ENCODE measurements at regions not wholly inside any gene's neighbourhood (a gene's known extent, or its start where the extent isn't known, plus 50 kb on each side); places are given as distances from the start of the nearest gene placed in this dataset.

- no peaks in the 10 kb centered on the region for H3K27me3 ChIP-seq (replicated peaks in 1 of 7)
- no peaks in the 10 kb centered on the region for H3K36me3 ChIP-seq
- WGBS, 5 donors = 94 to 97% (median 97%) methylated on average over 4 of the region's 4 CpGs
- no peak overlapping the region for H3K27ac ChIP-seq
- intact Hi-C loops (cut with DNase I; ENCODE audit: low total_unique reads) = no loop called here
- no peak for TF ChIP-seq POLR2AphosphoS5 (IDR thresholded peaks at IDR 0.05)
- TF ChIP-seq CTCF (IDR thresholded peaks at IDR 0.05 in 8 of 11, conservative IDR thresholded peaks at IDR 0.05 in 3 of 11) = no peak
- no peak for TF ChIP-seq POLR2A (IDR thresholded peaks at IDR 0.05)
- peaks cover 0 to 68% (median 14%) of the 10 kb centered on the region in 6 donors for H3K4me1 ChIP-seq
- DNase-seq = no peak
- H3K4me3 ChIP-seq = no peak overlapping the region
- no peaks in the 10 kb centered on the region for H3K9me3 ChIP-seq
Observed at GRCh38 chr20:53714524-53714923, 120.9 kb upstream of the ZNF217 start.

GRCh38 chr20:53713328-53714056, 119.9 kb upstream of the ZNF217 start:
- H3K4me1 ChIP-seq = peaks cover 0 to 68% (median 21%) of the 10 kb centered on the region in 6 donors
- H3K4me3 ChIP-seq = no peak overlapping the region
- H3K27me3 ChIP-seq (replicated peaks in 1 of 7) = no peaks in the 10 kb centered on the region
- peak; percentile 71 for DNase-seq
- WGBS, 5 donors = 88 to 94% (median 92%) methylated on average over 14 to 17 of the region's 17 CpGs
- no peaks in the 10 kb centered on the region for H3K36me3 ChIP-seq
- no peaks in the 10 kb centered on the region for H3K9me3 ChIP-seq
- intact Hi-C loops (cut with DNase I; ENCODE audit: low total_unique reads) = no loop called here
- peak in 1 of 11 experiments; percentile 5 for TF ChIP-seq CTCF (IDR thresholded peaks at IDR 0.05 in 8 of 11, conservative IDR thresholded peaks at IDR 0.05 in 3 of 11)
- TF ChIP-seq POLR2A (IDR thresholded peaks at IDR 0.05) = no peak
- no peak for TF ChIP-seq POLR2AphosphoS5 (IDR thresholded peaks at IDR 0.05)
- no peak overlapping the region for H3K27ac ChIP-seq

GRCh38 chr20:53712212-53712977, 118.8 kb upstream of the ZNF217 start:
- no peaks in the 10 kb centered on the region for H3K36me3 ChIP-seq
- TF ChIP-seq POLR2A (IDR thresholded peaks at IDR 0.05) = no peak
- no peak for TF ChIP-seq POLR2AphosphoS5 (IDR thresholded peaks at IDR 0.05)
- TF ChIP-seq CTCF (IDR thresholded peaks at IDR 0.05 in 8 of 11, conservative IDR thresholded peaks at IDR 0.05 in 3 of 11) = no peak
- WGBS, 5 donors = 80 to 87% (median 84%) methylated on average over 17 of the region's 17 CpGs
- no peaks in the 10 kb centered on the region for H3K9me3 ChIP-seq
- H3K27me3 ChIP-seq (replicated peaks in 1 of 7) = no peaks in the 10 kb centered on the region
- DNase-seq = no peak
- intact Hi-C loops (cut with DNase I; ENCODE audit: low total_unique reads) = no loop called here
- peak overlapping the region in 1 of 8 donors; percentile 16 for H3K27ac ChIP-seq
- H3K4me1 ChIP-seq = peaks cover 8 to 68% (median 30%) of the 10 kb centered on the region in 6 donors
- H3K4me3 ChIP-seq = no peak overlapping the region

Measured in spleen (tissue), 11 donors.